ENCODE measurements at regions not wholly inside any gene's neighbourhood (a gene's known extent, or its start where the extent isn't known, plus 50 kb on each side); places are given as distances from the start of the nearest gene placed in this dataset.

DNA sequence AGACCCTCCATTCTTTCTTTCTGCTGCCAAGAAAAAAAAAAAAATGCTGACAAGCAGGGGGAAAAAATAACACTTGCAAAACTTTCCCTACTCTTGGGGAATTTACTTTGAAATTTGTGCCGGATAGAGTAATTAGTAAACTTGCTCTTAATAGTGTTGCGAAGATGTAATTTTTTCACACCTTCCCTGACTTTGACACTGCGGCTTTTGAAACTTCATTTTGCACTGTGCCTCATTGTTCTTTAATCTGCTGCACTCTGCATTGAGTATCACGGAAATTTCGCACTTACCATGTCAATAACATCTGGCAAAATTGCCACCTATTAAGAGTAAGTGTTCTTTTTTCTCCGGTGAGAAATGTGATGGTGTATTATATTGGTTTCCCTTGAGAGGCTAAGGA lies 596.1 kb downstream of the VRK1 start:
- DNase-seq: no peak
- no peak for ATAC-seq
- intact Hi-C loops (cut with micrococcal nuclease): no loop called here

DNA sequence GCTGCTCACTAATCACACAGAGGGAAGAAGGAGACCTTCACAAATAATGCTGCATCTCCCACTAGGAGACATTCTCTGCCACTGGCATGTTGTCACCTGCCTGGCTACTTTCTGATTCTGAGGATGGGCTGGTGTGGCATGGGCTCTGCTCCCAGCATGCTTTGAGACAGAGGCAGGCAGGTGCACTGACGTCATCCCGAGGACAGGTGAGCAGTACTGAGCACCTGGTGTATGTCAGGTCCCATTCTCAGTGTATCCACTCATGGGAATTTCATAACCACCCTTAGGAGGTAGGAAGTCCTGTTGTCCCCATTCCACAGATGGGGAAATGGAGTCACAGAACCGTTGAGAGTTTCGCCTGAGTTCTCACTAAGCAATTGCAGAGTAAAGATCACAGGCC lies 597.9 kb downstream of the VRK1 start:
- intact Hi-C loops (cut with micrococcal nuclease): no loop called here
- DNase-seq: no peak
- no peak for ATAC-seq

DNA sequence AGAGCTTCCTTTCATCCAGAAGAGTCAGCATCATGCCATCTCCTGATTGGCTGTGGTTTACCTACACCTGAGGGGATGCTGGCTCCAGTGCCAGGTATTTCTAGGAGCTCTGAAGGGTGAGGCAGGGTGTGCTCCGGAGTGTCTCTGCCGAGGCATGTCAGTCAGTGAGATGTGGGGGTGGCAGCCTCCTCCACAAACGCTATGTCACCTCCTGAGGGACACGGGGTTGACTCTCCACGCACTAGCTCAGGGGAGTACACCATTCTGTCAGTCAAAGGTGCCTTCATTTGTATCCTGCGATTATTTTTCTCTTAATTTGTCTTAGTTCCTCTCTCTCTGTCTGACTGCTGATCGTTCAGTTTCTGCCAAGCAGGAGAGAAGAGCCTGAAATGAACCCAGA lies 604.5 kb downstream of the VRK1 start:
- DNase-seq (no peak), ATAC-seq (no peak)
- intact Hi-C loops (cut with micrococcal nuclease): no loop called here

DNA sequence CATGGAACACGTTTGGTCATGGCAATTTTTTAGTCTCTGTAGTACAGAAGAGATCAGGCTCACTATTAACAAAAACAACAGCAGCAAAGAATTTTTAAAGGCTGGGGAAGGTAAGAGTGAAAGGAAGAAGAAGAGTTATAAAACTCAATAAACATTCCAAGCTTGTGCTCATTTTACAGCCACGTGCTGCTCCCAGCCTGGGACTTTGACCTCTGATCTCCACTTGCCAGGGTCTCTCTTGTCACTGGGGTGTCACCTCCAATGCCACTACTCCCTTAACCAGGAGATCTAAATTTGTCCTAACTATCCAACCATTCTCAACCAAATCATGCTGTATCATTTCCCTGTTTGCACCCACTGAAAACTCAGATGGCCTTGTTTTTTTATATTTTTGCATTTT lies 605.1 kb downstream of the VRK1 start:
- DNase-seq: no peak
- no peak for ATAC-seq
- intact Hi-C loops (cut with micrococcal nuclease): no loop called here

DNA sequence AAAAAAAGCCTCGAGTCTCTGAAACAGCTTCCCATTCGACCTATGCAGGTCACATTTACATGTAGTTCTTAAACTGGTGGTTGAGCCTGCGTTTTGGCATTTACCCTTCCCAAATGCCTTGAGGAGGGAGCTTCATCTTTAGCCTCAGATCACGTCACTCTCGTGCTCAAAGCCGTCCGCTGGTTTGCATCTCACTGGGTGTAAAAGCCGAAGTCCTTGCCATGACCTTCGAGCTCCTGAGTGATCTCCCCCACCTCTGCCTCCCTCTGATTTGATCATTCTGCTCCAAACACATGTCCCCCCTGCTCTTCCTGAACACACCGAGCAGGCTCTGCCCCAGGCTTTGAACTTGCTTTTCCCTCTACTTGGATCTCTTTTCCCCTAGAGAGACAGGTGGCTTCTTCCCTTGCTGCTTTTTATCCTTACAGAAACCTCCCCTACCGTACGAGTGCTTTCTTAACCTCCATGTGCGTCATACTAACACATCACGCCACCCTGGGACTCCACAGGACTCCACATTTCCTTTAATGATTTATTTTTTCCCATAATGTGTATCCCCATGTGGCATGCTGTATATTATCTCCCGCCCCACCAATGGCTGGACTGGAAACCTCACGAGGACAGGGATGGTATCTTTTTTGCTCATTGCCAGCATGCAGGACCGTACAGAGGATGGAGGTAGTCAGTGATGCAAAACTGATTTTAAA lies 610.7 kb downstream of the VRK1 start:
- ATAC-seq (no peak), DNase-seq (no peak)
- intact Hi-C loops (cut with micrococcal nuclease): no loop called here

DNA sequence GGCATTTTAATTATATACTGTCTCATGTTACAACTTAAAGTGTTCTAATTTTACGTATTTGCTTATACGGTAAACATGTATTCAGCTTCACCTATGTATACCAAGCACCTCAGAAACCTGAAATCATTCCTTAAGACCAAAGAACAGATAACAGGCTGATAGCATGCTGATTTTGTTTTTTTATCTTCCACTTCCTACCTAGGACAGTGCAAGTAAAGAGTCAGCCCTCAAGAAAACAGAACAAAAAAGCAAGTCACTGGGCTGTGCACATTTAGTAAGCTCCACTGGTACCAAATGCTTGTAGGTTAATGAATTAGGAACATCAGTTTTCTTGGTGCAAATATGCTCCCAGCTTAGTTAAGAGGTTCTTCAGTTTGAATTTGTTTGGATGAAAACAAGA lies 611.3 kb downstream of the VRK1 start:
- ATAC-seq (no peak), DNase-seq (no peak)
- intact Hi-C loops (cut with micrococcal nuclease): no loop called here

DNA sequence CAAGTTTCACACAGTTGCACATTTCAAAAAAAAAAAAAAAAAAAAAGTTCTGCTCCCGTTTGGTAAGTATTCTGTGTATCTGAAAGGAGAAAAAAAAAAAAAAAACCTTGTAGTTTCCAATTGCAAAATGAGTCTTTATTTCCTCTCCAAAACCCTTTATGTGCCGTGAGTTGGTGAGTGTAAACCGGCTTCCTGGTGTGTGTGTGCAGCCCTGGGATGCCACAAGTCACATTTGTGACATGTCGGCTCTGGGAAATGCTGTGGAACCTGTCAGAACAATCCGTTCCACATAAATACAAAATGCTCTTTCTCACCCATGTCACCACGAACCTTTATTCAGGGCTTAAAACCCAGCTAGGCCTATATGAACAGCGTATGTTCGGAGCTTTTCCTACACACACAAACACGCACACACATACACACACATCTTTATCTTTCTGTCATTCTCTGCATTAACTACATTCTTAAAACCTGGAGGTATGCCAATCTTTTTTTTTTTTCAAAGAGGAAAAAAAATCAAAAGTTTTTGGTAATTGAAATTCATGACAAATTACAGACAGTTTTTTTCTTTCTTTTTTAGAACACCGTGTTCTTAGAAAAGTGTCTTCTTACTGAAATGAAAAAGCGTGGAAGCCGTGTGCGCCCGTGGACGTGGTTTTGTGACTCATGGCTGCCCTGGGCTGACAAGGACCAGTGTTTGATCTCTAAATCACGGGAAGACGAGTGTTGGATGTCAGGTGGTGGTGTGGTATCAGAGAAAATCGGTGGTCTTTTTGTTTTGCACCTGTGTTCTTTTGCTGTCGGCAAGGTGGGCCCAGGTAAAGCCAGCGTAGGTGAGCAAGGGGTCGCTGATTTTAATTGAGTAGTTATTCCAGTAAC lies 612.0 kb downstream of the VRK1 start:
- intact Hi-C loops (cut with micrococcal nuclease): no loop called here
- ATAC-seq (no peak), DNase-seq (no peak)

DNA sequence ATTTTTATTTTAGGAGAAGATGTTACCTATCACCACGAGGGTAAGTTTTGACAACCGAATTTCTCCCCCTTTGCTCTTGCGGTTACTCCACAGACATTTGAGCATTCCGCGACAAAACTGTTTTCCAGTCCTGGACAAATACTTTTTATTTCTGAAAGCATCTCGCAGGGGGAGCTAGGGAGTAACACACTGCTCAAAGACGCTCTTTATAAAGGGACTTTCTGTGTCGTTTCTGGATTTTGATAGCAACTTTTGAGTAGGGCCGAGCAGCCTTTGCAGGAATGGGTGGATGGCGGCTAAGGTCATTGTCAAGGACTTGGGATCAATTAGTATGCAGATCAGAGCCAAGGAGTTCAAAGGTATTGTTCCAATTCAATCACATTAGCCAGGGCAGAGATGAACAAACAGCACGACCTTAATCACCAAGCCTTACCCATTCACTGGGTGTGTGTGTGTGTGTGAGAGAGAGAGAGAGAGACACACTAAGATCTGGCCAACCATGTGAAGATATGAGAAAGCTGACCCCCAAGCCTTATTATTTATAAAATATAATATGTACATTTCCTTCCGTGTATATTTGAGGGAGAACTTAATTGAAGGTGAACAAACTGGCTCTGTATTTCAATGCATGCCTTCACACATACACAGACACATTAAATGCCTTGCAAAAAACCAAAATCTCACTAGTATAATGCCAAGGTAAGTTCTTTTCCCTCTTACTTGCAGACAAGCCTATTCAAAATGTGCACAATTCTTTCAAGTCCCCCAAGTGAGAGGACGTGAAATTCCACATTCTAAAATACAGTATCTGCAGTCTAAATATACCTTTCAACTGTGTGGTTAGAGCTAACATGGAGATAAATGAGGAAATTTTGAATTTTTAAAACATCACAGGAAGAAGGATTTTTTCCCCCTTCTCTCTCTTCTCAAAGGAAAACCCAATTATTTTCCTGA lies 613.8 kb downstream of the VRK1 start:
- DNase-seq (no peak), ATAC-seq (no peak)
- intact Hi-C loops (cut with micrococcal nuclease): no loop called here

DNA sequence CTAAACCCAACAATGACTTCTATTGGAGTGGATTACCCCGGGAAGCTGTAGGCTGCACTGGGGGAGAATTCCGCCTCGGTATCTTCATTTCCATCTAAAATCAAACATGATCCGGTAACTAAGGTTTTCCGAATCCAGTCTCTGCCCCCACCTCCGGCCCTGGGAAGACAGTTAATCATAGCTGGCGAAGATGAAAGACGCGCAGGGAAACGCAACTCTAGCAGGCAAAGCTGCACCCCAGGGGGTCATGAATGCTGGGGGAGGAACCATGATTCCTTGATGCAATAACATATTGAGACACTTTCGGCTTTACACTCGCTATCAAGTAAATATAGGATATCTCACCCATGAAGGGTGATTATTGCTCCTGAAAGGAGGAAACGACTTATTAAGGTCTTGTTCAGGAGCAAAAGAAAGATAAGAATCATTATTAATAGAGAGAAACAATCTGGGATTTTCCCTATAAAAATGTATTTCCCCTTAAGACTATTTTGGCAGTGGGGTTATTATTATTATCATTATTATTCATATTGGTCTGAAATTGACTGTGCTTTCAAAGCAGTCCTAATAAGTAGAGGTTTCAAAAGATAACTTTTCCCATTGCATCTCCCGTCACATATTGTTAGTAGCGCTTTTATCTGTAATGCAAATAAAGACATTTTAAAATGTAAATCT lies 614.9 kb downstream of the VRK1 start:
- DNase-seq (no peak), ATAC-seq (no peak)
- intact Hi-C loops (cut with micrococcal nuclease): no loop called here

DNA sequence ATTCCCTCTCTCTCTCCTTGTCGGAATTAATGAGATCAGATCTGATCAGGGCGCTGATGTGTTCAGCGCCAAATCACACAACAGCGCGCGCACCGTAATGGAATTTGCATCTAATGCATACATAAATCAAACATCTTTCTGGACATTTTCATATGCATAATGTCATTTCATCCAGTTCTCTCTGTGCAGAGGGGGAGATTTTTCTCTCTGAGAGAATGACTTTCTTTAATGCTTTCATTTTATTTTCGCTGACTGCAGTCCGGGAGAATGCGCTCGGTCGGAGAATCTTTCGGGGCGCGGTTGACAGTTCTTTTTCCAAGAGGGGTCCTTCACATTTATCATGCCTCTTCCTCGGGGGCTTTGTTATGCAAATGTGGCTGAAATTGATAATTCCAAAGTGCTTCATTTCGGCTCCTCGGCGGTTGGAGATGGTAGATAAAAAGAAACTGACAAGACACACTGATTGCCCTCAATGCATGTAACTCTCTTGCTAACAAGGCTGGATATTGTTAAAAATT lies 615.9 kb downstream of the VRK1 start:
- intact Hi-C loops (cut with micrococcal nuclease): no loop called here
- no peak for ATAC-seq
- DNase-seq: no peak

DNA sequence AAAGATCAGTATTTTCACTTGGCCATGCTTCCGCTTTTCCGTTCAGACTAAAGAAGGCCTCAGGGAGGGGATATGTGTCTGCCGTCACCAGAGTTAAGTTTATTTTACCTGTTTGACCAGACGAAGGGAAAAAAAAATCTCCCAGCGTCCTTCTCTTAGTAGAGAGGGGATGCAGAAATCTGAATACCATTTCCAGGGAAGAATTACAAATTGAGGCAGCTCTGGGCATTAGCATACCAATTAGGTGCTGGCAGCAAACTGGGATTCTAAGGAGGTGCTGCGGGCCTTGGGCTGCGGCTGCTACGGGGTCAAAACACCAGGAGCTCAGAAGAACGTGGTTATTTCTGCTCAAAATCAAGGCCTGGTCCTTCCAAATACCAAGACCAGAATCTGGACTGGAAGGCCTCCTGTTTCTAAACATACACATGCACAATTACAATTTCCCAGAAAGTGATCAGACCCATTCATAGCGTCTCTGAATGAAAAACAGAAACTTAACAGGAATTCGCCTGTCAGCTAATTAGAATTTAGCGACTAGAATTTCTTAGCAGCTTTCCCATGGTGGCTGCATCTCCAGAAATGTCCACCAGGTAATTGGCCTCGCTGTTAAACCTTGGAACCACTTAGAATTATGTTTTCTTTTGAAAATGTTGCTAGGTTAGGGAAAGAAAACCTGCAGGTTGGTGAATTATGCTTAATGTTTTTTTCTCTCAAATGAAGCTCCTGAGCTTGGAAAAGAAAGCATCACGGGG lies 617.0 kb downstream of the VRK1 start:
- intact Hi-C loops (cut with micrococcal nuclease): no loop called here
- no peak for ATAC-seq

DNA sequence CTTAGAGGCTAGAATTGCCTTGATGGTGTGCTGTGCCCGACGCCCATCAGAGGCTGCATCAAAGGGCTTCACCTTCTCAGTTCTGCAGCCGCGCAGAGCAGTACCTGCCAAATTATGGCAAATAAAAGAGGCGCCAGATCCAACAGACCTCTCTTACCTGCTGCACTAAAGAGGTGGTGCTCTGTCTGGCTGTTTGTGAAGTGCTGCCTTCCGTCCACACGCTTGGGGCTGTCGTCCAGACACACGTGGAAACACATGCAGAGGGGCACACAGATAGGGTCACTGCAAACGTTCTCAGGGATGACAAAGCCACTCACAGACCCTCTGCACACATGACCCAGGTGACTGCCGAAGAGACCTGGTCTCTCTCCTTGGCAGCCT lies 617.5 kb downstream of the VRK1 start:
- ATAC-seq (no peak), DNase-seq (no peak)
- intact Hi-C loops (cut with micrococcal nuclease): no loop called here

More for the DNA sequence above, 617.0 kb downstream of the VRK1 start:
- DNase-seq: no peak

DNA sequence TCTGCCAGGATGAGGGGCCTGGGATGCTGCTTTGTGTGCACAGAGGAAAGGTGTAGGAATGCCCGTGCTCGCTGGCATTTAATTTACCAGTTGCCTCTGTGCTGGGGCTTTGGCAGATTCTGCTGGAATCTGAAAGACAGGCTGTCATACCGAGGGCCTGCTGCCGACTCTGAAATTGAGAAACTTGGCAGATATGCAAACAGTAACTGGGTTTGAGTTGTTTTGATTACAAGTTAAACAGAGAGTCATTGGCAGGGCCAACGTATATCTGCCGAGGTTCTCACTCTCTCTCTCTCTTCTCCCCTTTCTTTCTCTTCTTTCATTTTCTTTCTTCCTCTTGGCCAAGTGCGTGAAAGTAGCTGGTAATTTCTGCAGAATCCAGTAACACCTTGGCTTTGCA lies 618.7 kb downstream of the VRK1 start:
- no peak for ATAC-seq
- intact Hi-C loops (cut with micrococcal nuclease): no loop called here

DNA sequence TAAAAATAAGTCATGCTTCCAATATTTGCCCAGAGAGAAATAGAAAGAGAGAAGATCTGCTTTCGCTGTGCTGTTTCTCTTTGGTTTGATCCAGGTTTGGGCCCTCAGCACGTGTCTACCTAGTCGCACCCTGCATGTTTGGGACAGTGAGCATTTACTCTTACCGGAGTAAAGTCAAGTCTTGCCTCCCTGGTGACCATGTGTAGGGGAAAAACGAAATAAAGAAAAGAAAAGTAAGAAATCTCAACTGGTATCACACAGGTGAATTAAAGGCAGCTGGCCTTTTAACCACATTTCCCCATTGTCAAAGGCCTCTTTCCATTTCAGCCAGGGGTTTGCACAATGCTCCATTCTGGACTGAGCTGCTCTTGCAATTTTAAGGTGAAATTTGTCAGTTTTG lies 619.4 kb downstream of the VRK1 start:
- DNase-seq (no peak), ATAC-seq (no peak)
- intact Hi-C loops (cut with micrococcal nuclease): no loop called here

More for the DNA sequence above, 618.7 kb downstream of the VRK1 start:
- DNase-seq: no peak

DNA sequence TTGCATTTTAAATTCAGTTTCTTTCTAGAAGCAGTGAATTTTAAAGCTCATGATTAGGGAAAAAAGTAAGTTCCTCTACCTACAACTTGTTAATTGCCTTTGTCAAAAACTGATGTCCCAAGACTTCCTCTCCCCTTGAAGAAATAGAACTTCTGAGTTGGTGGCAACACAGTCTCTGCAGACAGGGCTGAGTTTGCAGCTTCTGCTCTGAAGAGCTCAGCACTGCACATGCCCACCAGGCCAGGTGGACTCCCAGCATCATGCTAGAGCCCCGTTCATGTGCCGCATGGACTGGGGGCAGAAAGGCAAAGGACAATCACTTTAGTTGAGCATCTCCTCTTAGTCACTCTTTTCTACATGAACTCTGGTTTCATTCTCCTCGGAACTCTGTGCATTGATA lies 620.1 kb downstream of the VRK1 start:
- ATAC-seq: no peak
- intact Hi-C loops (cut with micrococcal nuclease): no loop called here
- DNase-seq: no peak

DNA sequence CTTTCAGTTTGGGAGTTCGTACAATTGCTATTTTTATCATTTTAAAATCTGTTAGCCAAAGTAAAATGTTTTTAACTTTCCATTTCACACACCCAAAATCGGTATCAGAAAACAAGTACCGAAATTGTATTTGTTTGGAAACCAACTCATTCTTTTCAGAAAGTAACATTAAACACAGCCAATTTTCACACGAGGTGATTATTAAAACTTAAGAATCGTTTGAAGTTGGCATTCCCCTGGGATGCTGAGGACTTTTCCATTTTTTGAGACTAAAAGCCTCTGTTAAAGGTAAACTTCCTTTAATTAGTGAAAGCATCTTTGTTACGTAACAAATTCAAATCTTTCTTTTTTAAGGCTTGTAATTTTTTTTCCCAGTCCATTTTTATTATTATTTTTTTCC lies 623.0 kb downstream of the VRK1 start:
- no peak for DNase-seq
- ATAC-seq: no peak
- intact Hi-C loops (cut with micrococcal nuclease): no loop called here

DNA sequence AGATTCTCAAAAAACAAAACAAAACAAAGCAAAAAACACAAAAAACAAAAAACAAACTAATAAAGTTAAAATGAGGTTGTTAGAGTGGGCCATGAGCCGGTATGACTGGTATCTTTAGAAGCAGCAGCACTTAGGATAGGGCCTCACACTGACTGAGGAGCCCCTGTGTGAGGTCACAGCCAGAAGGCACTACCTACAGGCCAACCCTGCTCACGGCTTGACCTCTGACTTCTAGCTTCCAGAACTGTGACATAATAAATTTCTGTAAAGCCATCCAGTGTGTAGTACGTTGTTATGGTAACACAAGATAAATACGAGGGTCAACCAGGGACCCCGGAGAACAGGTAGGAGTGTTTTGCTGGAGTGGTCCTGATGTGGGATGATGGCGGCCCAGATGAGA lies 629.6 kb downstream of the VRK1 start:
- no peak for DNase-seq
- intact Hi-C loops (cut with micrococcal nuclease): no loop called here
- ATAC-seq: no peak

DNA sequence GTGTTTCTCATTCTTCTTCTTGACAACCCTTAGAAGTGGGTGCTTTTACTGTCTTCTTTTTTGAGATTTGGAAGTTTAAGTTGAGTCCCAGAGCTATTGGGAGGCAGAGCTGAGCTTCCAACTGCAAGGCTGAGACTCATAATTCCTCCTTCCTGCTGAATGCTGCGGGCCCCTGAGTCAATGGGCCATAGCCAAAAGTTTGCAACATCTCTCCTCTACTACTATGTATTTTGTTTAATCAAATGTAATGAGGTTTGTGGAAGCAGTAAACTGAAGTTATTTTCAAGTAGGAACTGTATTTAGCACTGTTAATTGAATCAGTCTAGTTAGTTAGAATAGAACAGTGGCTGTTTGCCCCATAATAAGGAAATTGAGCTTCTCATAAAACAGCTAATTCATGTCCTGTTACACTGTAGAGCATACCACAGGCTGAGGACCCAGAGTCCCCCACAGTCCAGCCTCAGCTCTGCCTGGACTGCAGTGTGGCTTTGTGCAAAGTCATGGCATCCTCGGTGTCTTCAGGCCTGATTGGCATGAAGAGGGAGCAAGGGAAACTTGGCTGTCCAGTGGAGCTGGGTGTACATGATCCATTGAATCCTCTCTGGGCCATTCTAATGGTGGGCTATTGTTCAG lies 631.7 kb downstream of the VRK1 start:
- DNase-seq: no peak
- ATAC-seq: no peak
- intact Hi-C loops (cut with micrococcal nuclease): no loop called here

Measured in left ventricle myocardium superior (tissue), 1 donor.